Astrocyte (in vitro differentiated cells and primary cell): ENCODE measurements at regions not wholly inside any gene's neighbourhood (a gene's known extent, or its start where the extent isn't known, plus 50 kb on each side); places are given as distances from the start of the nearest gene placed in this dataset.

ENCODE experiments used
- CTCF ChIP-seq: IDR thresholded peaks from 2 replicates; pipeline ENCODE4 v1.5.1; 2011; ENCODE audit warnings: low read depth, mild to moderate bottlenecking, inconsistent platforms, low read length, moderate library complexity; ENCODE audit not compliant: insufficient read depth
- EZH2 ChIP-seq: IDR thresholded peaks from 2 replicates; pipeline ENCODE4 v1.6.1; 2012; ENCODE audit warnings: mild to moderate bottlenecking, low read length, inconsistent platforms; ENCODE audit not compliant: insufficient read depth

- TF ChIP-seq CTCF = no peak
- no peak for TF ChIP-seq EZH2
These were observed 201.7 kb upstream of the RAB4A start for GRCh38 chr1:229069176-229069575.
